Right kidney (tissue), 1 donor: ENCODE measurements at regions not wholly inside any gene's neighbourhood (a gene's known extent, or its start where the extent isn't known, plus 50 kb on each side); places are given as distances from the start of the nearest gene placed in this dataset.

ENCODE experiments used
- DNase-seq: peaks from one replicate; pipeline ENCODE4 v3.0.0-alpha.2; 2016

DNA sequence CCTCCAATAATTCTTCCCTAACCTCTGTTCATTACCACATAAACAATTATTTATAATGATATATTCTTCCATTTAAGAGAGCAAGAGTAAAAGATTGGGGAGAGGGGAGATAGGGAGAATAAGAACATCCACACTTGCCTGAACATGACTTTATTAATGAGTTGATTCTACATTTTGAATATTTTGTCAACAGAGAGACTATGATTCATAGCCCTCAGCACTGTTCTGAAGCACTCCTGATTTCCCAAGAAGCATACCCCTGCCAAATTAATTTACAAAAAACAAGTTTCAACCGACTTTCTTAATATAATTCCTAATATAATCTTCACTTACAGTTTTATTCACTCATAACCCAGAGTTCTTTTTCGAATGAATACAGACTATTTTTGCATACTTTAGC, 828.8 kb downstream of the ROBO2 start:
- DNase-seq, result no peak

DNA sequence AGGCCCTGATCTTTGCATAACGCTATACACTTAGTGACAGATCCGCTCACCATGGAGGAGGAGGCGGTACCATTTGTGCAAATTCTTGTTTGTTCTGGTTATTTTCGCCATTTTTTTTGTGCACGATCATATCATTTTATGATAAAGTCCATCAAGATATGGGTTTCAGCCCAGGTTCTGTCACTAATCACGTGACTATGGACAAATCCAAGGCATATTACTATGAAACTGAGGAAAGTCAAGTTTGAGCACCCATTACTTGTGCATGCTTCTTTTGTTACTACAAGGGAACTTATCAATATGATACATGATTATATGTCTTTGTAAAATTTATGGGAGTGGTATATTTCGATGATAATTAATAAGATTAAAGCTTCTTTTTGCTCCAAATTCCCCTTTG, 829.5 kb downstream of the ROBO2 start:
- no peak for DNase-seq

DNA sequence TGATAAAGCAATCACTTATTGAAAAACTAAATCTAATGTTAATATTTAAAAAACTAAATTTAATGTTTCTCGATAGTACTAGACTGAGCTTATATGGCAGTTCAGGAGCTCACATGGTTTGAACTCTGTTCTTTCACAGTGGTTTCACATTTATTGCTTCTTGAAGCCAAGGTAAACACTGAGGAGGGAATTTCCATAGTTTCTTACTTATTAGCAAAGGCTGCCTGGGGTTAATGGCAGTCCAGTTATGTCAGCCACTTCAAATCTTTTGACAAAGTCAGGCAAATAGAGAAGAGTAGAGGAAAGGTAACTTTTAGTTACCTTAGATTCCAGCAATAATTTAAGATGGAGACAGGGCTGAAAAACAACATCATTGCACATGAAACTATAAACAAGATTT, 831.5 kb downstream of the ROBO2 start:
- no peak for DNase-seq

DNA sequence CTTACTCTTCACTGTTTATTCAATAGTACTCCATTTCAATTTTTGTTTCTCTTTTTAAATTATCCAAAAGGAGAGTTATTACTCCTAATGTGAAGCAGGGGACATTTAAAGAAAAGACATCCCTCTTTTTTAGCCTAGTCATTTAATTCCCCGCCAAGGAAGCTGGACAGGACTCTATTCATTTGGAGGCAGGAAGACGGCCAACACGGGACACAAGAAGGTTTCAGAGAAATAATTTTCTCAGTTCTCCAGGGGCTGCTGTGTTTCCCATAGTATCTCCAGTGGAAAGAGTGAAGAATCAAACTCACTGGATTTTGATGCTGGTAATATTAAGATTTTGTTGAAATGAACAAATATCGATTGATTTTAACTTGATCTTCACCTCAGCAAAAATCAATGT, 833.7 kb downstream of the ROBO2 start:
- DNase-seq, result no peak

DNA sequence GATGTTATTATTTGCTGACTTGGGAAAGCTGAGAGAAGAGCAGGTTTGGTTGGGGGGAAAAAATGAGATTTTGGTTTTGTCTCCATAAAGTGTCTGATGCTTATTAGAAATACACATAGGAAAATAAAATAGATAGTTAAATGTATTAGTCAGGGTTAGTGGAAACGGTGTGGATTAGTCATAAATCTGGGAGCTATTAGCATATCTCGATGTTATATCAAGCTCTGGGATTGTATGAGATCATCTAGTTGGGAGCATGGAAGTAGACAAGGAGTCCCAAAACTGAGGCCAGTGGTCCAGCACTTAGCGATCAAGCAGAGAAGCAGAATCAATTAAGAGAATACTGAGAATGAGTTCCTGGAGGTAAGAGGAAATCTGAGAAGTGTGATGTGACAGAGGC, 845.5 kb downstream of the ROBO2 start:
- no peak for DNase-seq

DNA sequence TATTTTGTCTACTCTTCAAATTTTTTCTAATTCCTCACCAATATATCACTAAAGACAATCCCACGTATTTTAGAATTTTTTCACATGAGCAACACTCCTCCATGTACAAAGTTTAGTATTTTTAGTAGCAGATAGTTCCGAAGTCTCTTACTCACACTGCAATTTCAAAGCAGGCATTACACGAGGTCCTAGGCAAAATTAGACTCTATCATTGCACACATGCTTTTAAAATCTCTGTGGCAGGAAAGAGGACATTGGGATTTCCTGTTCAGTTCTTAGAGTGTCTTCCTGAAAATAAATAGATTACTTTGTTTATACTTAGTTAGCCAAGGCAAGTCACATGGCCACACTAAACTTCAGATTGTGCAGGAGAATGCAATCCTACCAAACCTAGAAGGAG, 847.7 kb downstream of the ROBO2 start:
- no peak for DNase-seq

DNA sequence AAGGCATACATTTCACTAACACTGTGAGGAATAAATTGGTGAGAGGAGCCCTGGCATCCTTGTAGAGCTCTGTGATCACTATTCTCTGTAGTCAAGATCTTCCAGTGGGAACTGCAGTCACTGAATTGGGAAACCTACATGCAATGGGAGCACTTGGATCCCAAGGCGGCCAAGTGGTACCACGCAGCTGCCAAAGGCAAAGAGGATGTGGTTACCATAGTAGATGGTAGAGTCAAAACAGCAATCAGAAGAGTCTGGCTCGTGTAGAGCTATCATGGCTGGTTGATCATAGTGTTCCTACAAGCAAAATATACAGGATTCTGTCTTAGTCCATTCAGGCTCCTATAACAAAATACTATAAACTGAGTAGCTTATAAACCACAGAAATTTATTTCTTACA, 849.7 kb downstream of the ROBO2 start:
- no peak for DNase-seq

DNA sequence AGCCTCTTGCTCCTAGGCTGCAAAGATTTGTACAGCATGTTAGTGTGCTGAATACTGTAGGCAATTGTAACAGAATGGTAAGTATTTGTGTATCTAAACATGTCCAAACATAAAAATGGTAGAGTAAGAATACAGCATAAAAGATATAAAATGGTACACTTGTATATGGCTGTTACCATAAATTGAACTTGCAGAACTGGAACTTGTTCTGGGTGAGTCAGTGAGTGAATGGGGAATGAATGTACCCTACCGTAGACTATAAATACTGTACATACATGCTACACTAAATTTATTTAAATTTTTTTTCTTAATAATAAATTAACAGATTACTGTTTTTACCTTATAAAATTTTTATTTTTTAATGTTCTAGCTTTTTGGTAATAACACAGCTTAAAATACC, 858.7 kb downstream of the ROBO2 start:
- DNase-seq, result no peak

DNA sequence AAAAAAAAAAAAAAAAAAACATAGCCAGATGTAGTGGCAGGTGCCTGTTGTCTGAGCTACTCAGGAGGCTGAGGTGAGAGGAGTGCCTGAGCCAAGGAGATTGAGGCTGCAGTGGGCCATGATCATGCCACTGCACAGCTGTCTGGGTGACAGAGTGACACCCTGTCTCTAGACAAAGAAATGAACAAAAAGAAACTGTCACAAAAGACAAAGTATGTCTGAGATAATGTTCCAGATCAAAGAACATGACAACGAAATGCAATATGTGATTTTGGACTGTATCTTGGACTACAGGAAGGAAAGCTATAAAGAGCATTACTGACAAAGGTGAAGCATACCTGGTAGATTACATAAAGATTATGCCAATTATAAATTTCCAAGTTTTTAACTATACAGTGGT, 862.8 kb downstream of the ROBO2 start:
- no peak for DNase-seq

DNA sequence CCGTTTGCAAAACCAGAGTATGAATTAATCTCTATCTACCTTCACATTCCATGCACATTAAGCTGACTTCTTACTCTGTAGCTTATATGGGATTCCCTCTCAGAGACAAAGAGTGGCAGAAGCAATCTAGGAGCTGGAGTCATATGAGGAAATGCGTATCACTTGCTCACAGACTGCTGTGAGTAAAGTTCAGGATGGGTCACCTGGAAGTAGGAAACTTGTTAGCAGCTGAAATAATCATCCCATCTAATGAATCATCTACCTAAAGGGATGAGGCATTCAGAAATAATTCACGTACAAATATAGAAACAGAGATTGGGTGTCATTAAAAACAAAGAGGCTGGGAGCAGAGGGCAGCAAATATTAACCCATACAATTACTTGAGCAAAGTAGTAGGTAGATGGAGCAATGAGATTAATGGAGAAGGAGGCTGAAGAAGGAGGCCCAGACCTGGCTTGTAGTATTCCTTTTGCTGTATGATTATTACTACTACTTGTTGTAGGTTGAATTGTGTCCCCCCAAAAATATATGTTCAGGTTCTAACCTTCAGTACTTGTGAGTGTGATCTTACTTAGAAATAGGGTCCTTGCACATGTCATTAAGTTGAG, 866.3 kb downstream of the ROBO2 start:
- DNase-seq, result no peak

DNA sequence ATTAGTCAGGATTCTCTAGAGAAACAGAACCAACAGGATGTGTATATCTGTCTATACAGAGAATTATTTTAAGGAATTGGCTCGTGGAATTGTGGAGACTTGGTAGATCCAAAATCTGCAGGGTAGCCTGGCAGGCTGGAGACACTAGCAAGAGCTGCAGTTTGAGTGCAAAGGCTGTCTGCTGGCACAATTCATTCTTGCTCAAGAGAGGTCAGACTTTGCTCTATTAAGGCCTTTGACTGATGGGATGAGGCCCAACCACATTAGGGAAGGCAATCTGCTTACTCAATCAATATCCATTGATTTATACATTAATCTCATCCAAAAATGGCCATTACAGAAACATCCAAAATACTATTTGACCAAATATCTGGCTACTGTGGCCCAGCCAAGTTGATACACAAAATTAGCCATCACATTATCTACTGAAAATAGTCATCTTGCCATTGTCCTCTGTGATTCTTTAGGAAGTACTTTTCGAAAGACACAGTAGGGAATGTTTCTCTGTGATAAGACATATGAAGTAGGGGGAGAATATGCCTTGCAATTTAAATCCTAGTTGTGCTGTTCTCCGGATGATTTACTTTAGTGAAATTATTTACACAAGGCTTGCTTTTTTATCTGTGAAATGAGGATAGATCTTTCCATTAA, 873.8 kb downstream of the ROBO2 start:
- no peak for DNase-seq

DNA sequence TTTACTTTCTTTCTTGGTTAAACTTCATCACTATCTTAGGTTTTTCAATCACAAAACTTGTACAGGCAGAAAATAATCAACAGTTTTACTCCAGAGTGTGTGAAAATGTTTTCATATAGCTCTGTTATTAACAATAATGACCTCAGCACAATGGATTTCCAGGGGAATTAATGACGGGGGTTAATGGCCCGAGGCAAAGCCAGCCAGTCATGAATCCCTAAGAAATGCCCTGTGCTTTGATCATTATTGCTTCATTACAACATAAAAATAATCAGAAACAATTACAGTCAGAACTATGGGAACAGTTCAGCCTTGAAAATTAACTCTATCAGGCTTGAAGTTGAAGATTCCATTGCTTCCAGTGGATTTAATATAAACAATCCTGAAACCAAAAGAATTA, 875.4 kb downstream of the ROBO2 start:
- no peak for DNase-seq

DNA sequence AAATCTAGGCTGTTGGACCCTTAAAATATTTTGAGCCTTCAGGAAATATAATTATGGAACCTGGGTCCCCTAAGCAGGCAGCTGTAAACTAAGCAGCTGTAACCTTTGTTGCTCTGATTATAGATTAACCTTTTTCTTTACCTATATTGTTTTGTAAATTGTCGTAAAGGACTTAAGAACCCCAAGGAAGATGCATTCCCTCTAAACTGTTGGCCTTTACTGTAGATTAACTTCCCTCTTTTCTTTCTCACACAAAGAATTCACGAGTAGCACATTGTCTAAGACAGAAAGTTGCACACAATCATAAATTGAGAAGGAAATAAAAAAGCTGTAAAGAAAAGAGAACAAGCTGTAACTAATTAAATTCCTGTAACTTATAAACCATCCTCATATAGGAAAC, 877.3 kb downstream of the ROBO2 start:
- no peak for DNase-seq

DNA sequence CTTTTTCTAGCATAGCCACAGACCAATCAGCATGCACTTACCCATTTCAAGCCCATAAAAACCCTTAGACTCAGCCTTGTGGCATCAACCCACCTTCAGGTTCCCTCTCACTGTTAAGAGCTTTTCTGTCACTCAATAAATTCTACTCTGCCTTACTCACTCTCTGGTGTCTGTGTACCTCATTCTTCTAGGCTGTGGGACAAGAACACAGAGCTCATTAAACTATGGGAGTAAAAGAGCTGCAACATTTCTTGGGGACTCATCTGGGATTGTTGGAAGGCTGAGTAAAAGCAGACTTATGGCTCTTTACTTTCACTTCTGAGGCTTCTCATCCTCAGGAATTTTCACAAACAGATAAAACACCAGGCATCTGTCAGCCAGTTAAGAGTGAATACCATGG, 879.3 kb downstream of the ROBO2 start:
- no peak for DNase-seq

DNA sequence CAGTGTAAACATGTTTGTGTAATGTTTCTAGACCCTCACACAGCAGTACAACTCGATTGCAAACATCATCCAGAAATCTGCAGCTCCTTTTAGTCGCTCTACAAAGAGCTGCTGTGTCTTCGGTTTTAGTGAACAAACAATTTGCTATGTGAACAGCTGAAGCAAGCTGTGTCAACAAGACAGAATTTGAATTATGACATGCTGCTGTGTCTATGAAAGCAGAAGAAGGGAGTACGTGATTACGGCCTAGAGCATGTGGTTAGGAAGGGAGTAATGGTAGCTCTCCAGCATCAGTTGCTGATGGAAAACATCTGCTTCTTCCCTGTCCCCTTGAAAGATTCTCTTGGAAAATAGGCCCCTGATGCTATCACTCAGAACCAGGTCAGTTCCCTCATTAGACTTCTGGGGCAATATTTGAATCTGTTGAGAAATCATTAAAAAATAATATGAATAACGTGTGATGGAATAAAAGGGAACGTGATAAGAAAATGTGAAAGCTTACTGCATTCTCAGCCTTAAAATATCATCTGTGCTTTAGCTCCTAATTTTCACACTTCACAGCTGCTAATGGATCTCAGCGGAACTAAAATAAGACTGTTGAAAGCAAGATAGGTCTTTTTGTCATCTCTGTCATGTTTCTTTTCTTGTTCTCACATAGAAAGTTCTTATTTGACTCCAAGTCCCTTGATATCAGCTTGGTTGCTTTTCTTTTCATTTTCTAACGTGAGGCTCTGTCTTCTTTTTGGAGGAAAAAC, 891.5 kb downstream of the ROBO2 start:
- DNase-seq, result peak; percentile 57

DNA sequence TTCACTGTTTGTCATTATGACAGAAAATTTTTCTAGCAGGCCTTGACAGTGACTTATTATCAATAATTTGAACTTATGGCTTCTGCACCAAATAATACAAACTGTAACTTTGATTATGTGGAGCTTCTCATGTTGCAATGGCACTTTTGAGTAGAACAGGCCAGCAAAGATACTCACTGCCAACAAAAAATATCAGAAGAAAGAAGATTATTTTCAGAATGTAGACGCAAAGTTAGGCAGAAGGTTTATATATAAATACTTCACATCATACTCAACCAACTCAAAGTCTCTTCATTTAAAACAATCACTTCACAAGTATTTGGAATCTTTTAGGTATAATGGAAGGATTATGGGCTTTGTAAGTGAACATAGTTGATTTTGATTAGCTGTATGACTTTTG, 893.0 kb downstream of the ROBO2 start:
- DNase-seq, result no peak

DNA sequence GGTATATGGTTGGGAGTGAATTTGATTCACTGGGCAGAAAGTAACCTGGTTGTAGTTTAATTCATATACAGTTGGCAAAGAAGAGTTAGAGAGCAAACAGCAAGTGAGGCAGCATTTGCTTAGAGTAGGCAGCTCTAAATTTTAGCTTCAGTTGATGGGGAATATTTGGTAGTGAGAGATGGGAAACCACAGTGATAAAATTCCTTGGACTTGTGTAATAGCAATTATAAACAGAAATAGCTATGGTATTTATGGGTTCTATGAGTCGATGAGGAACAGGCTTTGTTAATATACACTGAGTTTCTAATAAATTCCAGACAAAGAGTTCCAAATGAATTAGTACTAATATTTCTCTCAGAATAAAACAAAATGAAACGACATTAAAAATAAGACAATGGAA, 894.0 kb downstream of the ROBO2 start:
- DNase-seq, result no peak

DNA sequence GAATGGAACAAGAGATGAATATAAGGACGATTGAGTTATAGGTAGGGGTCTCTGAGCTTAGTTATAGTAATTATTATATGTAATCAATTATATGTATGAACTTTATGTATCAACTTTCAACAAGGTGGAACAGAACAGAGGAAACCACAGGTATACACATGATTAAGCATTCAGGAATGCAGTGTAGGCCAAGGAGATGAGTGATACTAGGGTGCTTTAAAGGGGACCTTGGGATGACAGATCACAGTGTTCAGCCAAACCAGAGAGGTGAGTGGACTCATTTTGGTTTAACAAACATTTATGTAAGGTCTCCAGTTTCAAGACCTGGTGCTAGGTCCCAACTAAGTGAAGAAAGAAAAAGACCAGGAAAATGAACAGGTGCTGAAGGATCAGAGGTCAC, 895.5 kb downstream of the ROBO2 start:
- DNase-seq, result no peak

DNA sequence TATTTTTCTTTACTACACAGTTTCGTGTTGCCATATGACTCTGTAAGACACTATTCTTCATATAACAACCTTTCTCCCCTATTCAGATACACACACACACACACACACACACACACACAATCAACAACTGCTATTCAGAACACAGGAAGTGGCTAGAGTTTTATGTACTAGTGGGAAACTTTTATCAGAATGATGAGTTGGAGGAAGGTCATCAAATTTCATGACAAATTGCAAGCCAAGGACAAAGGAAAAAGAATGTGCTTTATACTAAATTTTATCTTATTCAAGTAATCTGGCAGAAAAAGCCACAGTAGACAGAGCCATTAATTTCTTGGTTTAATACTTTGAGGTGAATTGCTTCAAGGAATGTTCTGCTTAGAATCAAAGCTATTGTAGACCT, 899.8 kb downstream of the ROBO2 start:
- no peak for DNase-seq

DNA sequence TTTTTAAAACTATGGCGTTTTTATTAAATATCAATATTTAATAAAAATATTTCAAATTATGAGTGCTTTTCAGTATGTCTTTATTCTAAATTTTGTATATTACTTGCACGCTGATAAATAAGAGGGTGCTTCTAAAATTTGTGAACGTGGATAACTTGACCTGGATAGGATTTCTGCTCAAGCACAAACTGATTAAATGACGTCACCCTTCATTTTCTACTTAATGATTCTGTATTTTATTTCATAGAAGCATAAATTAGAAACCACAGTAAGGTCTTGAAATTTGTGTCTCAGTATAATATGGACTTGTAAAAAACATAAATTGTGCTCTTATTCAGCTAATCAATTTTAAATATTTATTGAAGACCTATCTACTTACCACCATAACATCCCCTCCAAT, 903.7 kb downstream of the ROBO2 start:
- no peak for DNase-seq

DNA sequence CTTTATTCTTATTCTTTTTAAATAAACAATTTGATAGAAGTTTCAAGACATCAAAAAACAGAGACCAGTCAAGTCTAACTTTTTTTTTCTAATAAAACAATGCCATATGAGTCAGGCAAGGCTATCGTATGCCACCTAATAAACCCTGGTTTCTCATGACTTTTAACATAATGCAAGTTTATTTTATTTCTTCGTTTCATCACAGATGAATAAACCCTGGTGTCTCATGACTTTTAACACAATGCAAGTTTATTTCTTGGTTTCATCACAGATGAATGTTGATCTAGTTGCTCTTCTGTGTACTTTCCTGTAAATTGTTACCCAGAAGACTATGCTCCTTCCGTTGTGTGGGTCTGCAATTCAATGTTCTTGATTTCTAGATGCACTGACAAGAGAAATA, 905.4 kb downstream of the ROBO2 start:
- no peak for DNase-seq

DNA sequence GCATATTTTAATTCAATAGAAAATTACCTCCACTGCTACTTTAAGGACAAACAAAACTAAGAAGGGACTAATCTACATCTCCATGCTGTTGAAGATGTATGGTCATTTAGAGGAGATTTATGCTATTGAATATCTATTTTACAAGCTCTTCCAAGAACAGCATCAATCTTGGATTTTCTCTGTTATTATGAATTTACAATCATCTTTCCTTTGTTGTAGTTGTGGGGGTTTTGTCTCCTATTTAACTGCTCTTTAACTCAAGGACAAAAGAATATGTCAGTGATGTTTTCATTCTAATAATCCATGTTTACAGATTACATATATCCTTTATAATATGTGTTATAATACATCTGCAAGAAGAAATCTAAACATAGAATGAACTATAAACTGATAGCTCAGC, 907.8 kb downstream of the ROBO2 start:
- no peak for DNase-seq

DNA sequence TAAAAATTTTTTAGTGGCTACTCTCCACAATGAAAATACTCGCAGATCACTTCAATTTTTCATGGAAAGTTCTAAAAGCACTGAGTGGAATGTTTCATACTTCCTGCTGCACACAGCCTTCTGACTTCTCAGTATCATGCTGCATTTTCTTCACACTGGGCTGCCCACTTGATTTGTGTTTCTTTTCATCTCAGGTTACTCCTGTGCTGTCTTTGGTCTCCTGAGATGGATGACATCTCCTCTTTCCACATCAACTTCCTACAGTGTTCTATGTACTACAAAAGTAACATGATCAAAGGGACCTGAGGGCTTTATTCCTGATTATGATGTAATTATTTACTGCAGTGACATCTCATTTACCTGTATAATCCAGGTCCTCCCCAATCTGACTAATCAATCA, 927.7 kb downstream of the ROBO2 start:
- DNase-seq, result peak; percentile 8

DNA sequence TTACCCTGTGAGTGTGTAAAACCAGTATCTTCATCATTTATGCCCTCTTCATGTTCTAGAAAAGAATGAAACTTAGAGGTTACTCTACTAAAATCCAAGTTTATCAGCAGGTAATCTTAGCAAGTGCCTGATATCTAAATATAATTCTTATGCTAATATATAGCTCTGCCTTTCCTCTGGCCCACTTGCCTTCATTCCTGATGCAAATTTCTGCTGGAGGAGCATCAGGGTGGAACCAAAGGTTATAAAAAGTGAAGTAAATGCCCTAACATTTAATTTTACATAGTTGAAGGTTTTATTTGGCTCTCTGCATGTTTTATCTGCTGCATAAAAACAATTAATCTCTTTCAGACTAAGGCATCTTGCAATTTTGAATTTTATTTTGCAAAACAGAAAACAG, 936.2 kb downstream of the ROBO2 start:
- no peak for DNase-seq
